ENCODE measurements at regions not wholly inside any gene's neighbourhood (a gene's known extent, or its start where the extent isn't known, plus 50 kb on each side); places are given as distances from the start of the nearest gene placed in this dataset.
A peak's percentile ranks its signal among the peaks of the same experiment; 100 is the strongest.

DNA sequence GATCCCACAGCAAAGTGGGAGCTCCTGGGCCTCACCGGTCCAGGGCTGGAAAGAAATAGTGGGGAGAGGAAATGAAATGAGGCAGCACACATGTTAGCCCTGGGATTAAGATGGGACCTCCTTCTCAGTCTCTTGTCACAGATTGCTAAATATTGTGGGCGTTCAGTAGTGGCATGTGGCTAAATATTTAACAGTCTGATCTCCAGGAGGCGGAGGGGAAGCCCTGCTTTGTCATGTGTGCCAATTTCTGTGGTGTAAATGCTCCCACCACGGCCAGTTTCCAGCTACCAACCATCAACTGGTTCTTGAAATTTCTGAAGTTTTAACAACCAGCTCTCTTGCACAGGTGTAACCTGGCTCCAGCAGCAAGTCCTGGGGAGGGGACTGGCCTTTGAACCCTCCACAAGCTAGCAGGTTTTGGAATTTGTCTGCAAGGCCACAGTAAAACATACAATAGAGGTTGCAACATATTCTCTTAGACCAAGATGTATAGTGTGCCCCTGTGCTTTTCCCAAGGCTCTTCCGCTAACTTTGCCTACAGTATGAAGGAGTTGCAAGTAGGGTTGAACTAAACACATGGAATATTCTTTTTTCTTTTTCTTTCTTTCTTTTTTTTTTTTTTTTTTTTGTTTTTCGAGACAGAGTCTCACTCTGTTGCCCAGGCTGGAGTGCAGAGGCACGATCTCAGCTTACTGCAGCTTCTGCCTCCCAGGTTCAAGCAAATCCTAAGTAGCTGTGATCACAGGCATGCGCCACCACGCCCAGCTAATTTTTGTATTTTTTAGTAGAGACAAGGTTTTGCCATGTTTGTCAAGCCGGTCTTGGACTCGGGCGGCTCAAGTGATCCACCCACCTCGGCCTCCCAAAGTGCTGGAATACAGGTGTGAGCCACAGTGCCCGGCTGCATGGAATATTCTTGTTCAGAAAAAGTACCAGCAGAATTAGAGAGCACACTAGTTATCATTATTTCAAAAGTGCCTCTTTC, 103.1 kb upstream of the PCBD1 start:
- Histone ChIP-seq H3K9me3 (no peaks in the 10 kb centered on the region), H3K4me3 (no peak overlapping the region), H3K36me3 (no peaks in the 10 kb centered on the region), H3K4me1 (no peaks in the 10 kb centered on the region), H3K27me3 (no peaks in the 10 kb centered on the region), H3K27ac (no peak overlapping the region)
- TF ChIP-seq POLR2A (IDR thresholded peaks at IDR 0.05) (no peak), CTCF (IDR thresholded peaks at IDR 0.05) (no peak)
- peak in 1 of 3 donors; percentile 7 for DNase-seq

- Histone ChIP-seq H3K27ac (no peak overlapping the region), H3K27me3 (no peaks in the 10 kb centered on the region)
- peak in 1 of 3 donors; percentile 29 for DNase-seq
Observed at GRCh38 chr10:70992436-70992835, 104.1 kb upstream of the PCBD1 start.

GRCh38 chr10:70993051-70993450, 104.7 kb upstream of the PCBD1 start:
- no peak overlapping the region for H3K27ac ChIP-seq
- H3K4me1 ChIP-seq: no peaks in the 10 kb centered on the region
- H3K27me3 ChIP-seq: no peaks in the 10 kb centered on the region
- no peaks in the 10 kb centered on the region for H3K36me3 ChIP-seq
- peak in 1 of 3 donors; percentile 3 for DNase-seq
- TF ChIP-seq CTCF (IDR thresholded peaks at IDR 0.05) (no peak), POLR2A (IDR thresholded peaks at IDR 0.05) (no peak)
- no peak overlapping the region for H3K4me3 ChIP-seq
- H3K9me3 ChIP-seq: no peaks in the 10 kb centered on the region

More at GRCh38 chr10:70992436-70992835, 104.1 kb upstream of the PCBD1 start:
- Histone ChIP-seq H3K4me1 (no peaks in the 10 kb centered on the region), H3K9me3 (no peaks in the 10 kb centered on the region), H3K4me3 (no peak overlapping the region), H3K36me3 (no peaks in the 10 kb centered on the region)
- TF ChIP-seq CTCF (IDR thresholded peaks at IDR 0.05) (no peak), POLR2A (IDR thresholded peaks at IDR 0.05) (no peak)

- Histone ChIP-seq H3K4me1 (no peaks in the 10 kb centered on the region), H3K36me3 (no peaks in the 10 kb centered on the region), H3K4me3 (no peak overlapping the region), H3K27me3 (no peaks in the 10 kb centered on the region), H3K9me3 (no peaks in the 10 kb centered on the region), H3K27ac (no peak overlapping the region)
- TF ChIP-seq CTCF (IDR thresholded peaks at IDR 0.05) (no peak), POLR2A (IDR thresholded peaks at IDR 0.05) (no peak)
- no peak for DNase-seq
Observed at GRCh38 chr10:70996549-70996948, 108.2 kb upstream of the PCBD1 start.

- no peak for TF ChIP-seq POLR2A (IDR thresholded peaks at IDR 0.05)
- TF ChIP-seq CTCF (IDR thresholded peaks at IDR 0.05): no peak
- Histone ChIP-seq H3K27ac (no peak overlapping the region), H3K27me3 (no peaks in the 10 kb centered on the region), H3K9me3 (no peaks in the 10 kb centered on the region), H3K4me1 (no peaks in the 10 kb centered on the region), H3K4me3 (no peak overlapping the region), H3K36me3 (no peaks in the 10 kb centered on the region)
- DNase-seq: no peak
Observed at GRCh38 chr10:70997236-70997635, 108.9 kb upstream of the PCBD1 start.
